ENCODE measurements at regions not wholly inside any gene's neighbourhood (a gene's known extent, or its start where the extent isn't known, plus 50 kb on each side); places are given as distances from the start of the nearest gene placed in this dataset.

GRCh38 chrX:925094-925493 lies 287.4 kb downstream of the CRLF2 start:
- no peak for TF ChIP-seq CTCF (conservative IDR thresholded peaks at IDR 0.05; ENCODE audit: low read depth, low read length)
- no peak for TF ChIP-seq EZH2 (IDR thresholded peaks at IDR 0.05; ENCODE audit: borderline replicate concordance, low read depth, low read length, poor library complexity, severe bottlenecking)
- DNase-seq (ENCODE audit: low spot score) = no peak
- no peaks in the 10 kb centered on the region for H3K4me1 ChIP-seq (ENCODE audit: insufficient read depth, low read length, poor library complexity, severe bottlenecking)
- no peak overlapping the region for H3K27ac ChIP-seq (ENCODE audit: low read depth, low read length, poor library complexity, severe bottlenecking)
- intact Hi-C loops (cut with micrococcal nuclease; ENCODE audit: unreplicated experiment) = no loop called here
- no peaks in the 10 kb centered on the region for H3K27me3 ChIP-seq (replicated peaks; ENCODE audit: insufficient read depth, low read depth, low read length, poor library complexity)
- BruUV-seq (replicated peaks) = no TSS peak
- H3K36me3 ChIP-seq (ENCODE audit: insufficient read depth, low read length, poor library complexity, severe bottlenecking) = no peaks in the 10 kb centered on the region
- POLR2A ChIA-PET (ENCODE audit: low non-redundant PET) = no interaction called here
- CTCF ChIA-PET = no interaction called here
- H3K4me3 ChIP-seq (ENCODE audit: low read depth, low read length, poor library complexity, severe bottlenecking) = no peak overlapping the region
- peaks cover 5% of the 10 kb centered on the region for H3K9me3 ChIP-seq (ENCODE audit: low read depth, low read length, poor library complexity, severe bottlenecking)

DNA sequence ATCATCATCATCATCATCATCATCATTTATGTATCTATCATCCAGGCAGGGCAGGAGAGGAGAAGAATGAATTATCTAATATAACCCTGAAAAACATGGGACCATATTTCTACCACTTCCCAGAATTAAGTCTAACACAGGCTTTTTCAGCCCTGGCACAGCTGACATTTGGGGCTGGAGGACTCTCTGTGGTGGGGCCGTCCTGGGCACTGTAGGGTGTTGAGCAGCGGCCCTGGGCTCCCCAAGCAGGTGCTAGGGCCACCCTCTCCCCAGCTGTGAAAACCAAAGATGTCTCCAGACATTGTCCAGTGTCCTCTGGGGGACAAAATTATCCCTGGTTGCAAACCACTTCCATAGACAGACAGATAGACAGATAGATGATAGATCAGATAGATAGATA lies 288.4 kb downstream of the CRLF2 start:
- H3K27me3 ChIP-seq (replicated peaks; ENCODE audit: insufficient read depth, low read depth, low read length, poor library complexity) = no peaks in the 10 kb centered on the region
- intact Hi-C loops (cut with micrococcal nuclease; ENCODE audit: unreplicated experiment) = no loop called here
- H3K4me1 ChIP-seq (ENCODE audit: insufficient read depth, low read length, poor library complexity, severe bottlenecking) = no peaks in the 10 kb centered on the region
- ChIA-PET POLR2A (ENCODE audit: low non-redundant PET) (no interaction called here), CTCF (no interaction called here)
- no TSS peak for BruUV-seq (replicated peaks)
- H3K27ac ChIP-seq (ENCODE audit: low read depth, low read length, poor library complexity, severe bottlenecking) = no peak overlapping the region
- H3K9me3 ChIP-seq (ENCODE audit: low read depth, low read length, poor library complexity, severe bottlenecking) = peaks cover 5% of the 10 kb centered on the region
- H3K36me3 ChIP-seq (ENCODE audit: insufficient read depth, low read length, poor library complexity, severe bottlenecking) = no peaks in the 10 kb centered on the region
- TF ChIP-seq CTCF (conservative IDR thresholded peaks at IDR 0.05; ENCODE audit: low read depth, low read length) (no peak), EZH2 (IDR thresholded peaks at IDR 0.05; ENCODE audit: borderline replicate concordance, low read depth, low read length, poor library complexity, severe bottlenecking) (no peak)
- H3K4me3 ChIP-seq (ENCODE audit: low read depth, low read length, poor library complexity, severe bottlenecking) = no peak overlapping the region
- no peak for DNase-seq (ENCODE audit: low spot score)

- intact Hi-C loops (cut with micrococcal nuclease; ENCODE audit: unreplicated experiment) = no loop called here
- no peak overlapping the region for H3K4me3 ChIP-seq (ENCODE audit: low read depth, low read length, poor library complexity, severe bottlenecking)
- ChIA-PET CTCF (no interaction called here), POLR2A (ENCODE audit: low non-redundant PET) (no interaction called here)
- no peak overlapping the region for H3K27ac ChIP-seq (ENCODE audit: low read depth, low read length, poor library complexity, severe bottlenecking)
- H3K9me3 ChIP-seq (ENCODE audit: low read depth, low read length, poor library complexity, severe bottlenecking) = no peaks in the 10 kb centered on the region
- BruUV-seq (replicated peaks) = no TSS peak
- no peak for DNase-seq (ENCODE audit: low spot score)
- H3K36me3 ChIP-seq (ENCODE audit: insufficient read depth, low read length, poor library complexity, severe bottlenecking) = no peaks in the 10 kb centered on the region
- H3K27me3 ChIP-seq (replicated peaks; ENCODE audit: insufficient read depth, low read depth, low read length, poor library complexity) = no peaks in the 10 kb centered on the region
- TF ChIP-seq CTCF (conservative IDR thresholded peaks at IDR 0.05; ENCODE audit: low read depth, low read length) (no peak), EZH2 (IDR thresholded peaks at IDR 0.05; ENCODE audit: borderline replicate concordance, low read depth, low read length, poor library complexity, severe bottlenecking) (no peak)
- no peaks in the 10 kb centered on the region for H3K4me1 ChIP-seq (ENCODE audit: insufficient read depth, low read length, poor library complexity, severe bottlenecking)
These were observed 289.7 kb downstream of the SHOX start for GRCh38 chrX:920234-920799.

All from A673 (cell line).